ENCODE measurements at regions not wholly inside any gene's neighbourhood (a gene's known extent, or its start where the extent isn't known, plus 50 kb on each side); places are given as distances from the start of the nearest gene placed in this dataset.

DNA sequence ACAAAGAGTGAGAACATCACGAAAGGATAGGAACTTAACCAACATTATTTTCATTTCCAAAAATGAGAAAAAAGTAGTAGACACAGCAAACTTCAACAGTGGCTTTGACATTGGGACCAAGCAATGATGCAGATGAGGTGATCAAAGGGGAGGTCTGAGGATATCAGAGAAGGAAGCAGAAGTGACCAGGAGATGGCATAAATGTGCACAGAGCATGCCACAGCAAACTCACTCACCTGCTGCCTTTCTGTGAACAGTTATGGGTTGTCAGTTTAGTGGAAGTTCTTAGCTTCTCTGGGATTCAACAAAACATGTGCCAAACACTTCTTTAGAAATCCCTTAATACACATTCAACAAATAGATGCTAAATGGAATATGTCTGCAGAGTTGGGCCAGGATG, 290.1 kb downstream of the PLPP3 start:
- no peak for TF ChIP-seq CTCF (IDR thresholded peaks at IDR 0.05)
- TF ChIP-seq EP300 (IDR thresholded peaks at IDR 0.05) = no peak
- TF ChIP-seq POLR2A (IDR thresholded peaks at IDR 0.05) = no peak

All from ovary (tissue), 3 donors.